B cell (primary cell): ENCODE measurements at regions not wholly inside any gene's neighbourhood (a gene's known extent, or its start where the extent isn't known, plus 50 kb on each side); places are given as distances from the start of the nearest gene placed in this dataset.

Experiments
- ATAC-seq: fragments of 200-7000 bp; cut with Tn5 transposase; one replicate; pipeline ENCODE4 v1.10.0; 2021; ENCODE audit warnings: low read depth, mild to moderate bottlenecking, moderate number of reproducible peaks, moderate library complexity
- CTCF ChIA-PET: fragments of 350-600 bp; sonication (Branson Sonifier 250); formaldehyde crosslinking; loops from one replicate; lab custom pipeline; 2021; ENCODE audit warnings: antibody characterized with exemption, inconsistent platforms; lab: Charles Lee
- POLR2A ChIA-PET: fragments of 350-600 bp; sonication (Branson Sonifier 250); formaldehyde crosslinking; loops from one replicate; lab custom pipeline; 2021; ENCODE audit warnings: antibody characterized with exemption; lab: Charles Lee
- DNase-seq: peaks from one replicate; pipeline ENCODE4 v3.0.0; 2013
- H2AFZ ChIP-seq: 2 replicates; pipeline ENCODE4 v1.6.1; 2012; ENCODE audit warnings: mild to moderate bottlenecking, low read depth, low read length; ENCODE audit not compliant: insufficient read depth, poor library complexity, severe bottlenecking
- H3K27ac ChIP-seq, 2 donors: 1 replicate in 1 of 2; 2 replicates in 1 of 2; pipeline ENCODE4 v1.5.1; 2012 to 2013; ENCODE audit warnings: low read length in 2 of 2, mild to moderate bottlenecking in 2 of 2, moderate library complexity in 1 of 2
- H3K27me3 ChIP-seq, 4 experiments: fragments of 200-600 bp in 1 of 4; sonication (generic) in 1 of 4; replicated peaks in 1 of 4; 1 replicate in 2 of 4; 2 replicates in 2 of 4; pipeline versions ENCODE4 v1.6.1 to v1.7.0; 2013 to 2016; ENCODE audit warnings: low read length in 3 of 4, mild to moderate bottlenecking in 2 of 4, mixed read lengths in 1 of 4, moderate library complexity in 1 of 4; ENCODE audit not compliant: insufficient read depth in 4 of 4, control insufficient read depth in 3 of 4; ENCODE audit errors: control extremely low read depth in 1 of 4
- H3K36me3 ChIP-seq, 2 experiments: replicated peaks in 1 of 2; 1 replicate in 1 of 2; 2 replicates in 1 of 2; pipeline versions ENCODE4 v1.6.1 to v1.7.1; 2013; ENCODE audit warnings: low read length in 1 of 2; ENCODE audit not compliant: insufficient read depth in 2 of 2, control insufficient read depth in 1 of 2; ENCODE audit errors: control extremely low read depth in 1 of 2, extremely low read depth in 1 of 2
- H3K4me1 ChIP-seq, 2 donors: fragments of 200-600 bp in 1 of 2; sonication (generic) in 1 of 2; 1 replicate in 1 of 2; 2 replicates in 1 of 2; pipeline versions ENCODE4 v1.5.1 to v1.6.1; 2013 to 2017; ENCODE audit warnings: low read length in 2 of 2; ENCODE audit not compliant: control insufficient read depth in 2 of 2, insufficient read depth in 2 of 2
- H3K4me2 ChIP-seq: replicated peaks from 2 replicates; pipeline ENCODE3; 2012; ENCODE audit warnings: mild to moderate bottlenecking, low read depth, low read length; ENCODE audit not compliant: poor library complexity, severe bottlenecking
- H3K4me3 ChIP-seq, 5 experiments: fragments of 200-600 bp in 1 of 5; sonication (generic) in 1 of 5; 1 replicate in 3 of 5; 2 replicates in 2 of 5; pipeline versions ENCODE4 v1.5.1 to v1.7.0; 2011 to 2016; ENCODE audit warnings: low read length in 4 of 5, mild to moderate bottlenecking in 4 of 5, low read depth in 2 of 5, control low read depth in 1 of 5, moderate library complexity in 1 of 5; ENCODE audit not compliant: insufficient read depth in 1 of 5; ENCODE audit errors: control extremely low read depth in 1 of 5, extremely low read depth in 1 of 5
- H3K79me2 ChIP-seq: fragments of 200-600 bp; sonication (generic); one replicate; pipeline ENCODE4 v1.6.0; 2016; ENCODE audit warnings: low read length; ENCODE audit not compliant: control insufficient read depth, insufficient read depth
- H3K9ac ChIP-seq: fragments of 200-600 bp; sonication (generic); 2 replicates; pipeline ENCODE4 v1.6.1; 2017; ENCODE audit warnings: mild to moderate bottlenecking, low read length, moderate library complexity
- H3K9me3 ChIP-seq, 3 donors: one replicate each; pipeline versions ENCODE4 v1.6.1 to v1.7.1; 2013; ENCODE audit warnings: low read length in 2 of 3; ENCODE audit not compliant: control insufficient read depth in 2 of 3, insufficient read depth in 1 of 3; ENCODE audit errors: control extremely low read depth in 1 of 3
- H4K20me1 ChIP-seq: 2 replicates; pipeline ENCODE4 v1.6.0; 2012; ENCODE audit warnings: mild to moderate bottlenecking, low read length; ENCODE audit not compliant: insufficient read depth, control insufficient read depth, poor library complexity, severe bottlenecking
- H3K27ac Mint-ChIP-seq: one replicate; pipeline ENCODE4 v1.8.0; 2021; ENCODE audit warnings: mixed read lengths
- H3K27me3 Mint-ChIP-seq: one replicate; pipeline ENCODE4 v1.8.0; 2021; ENCODE audit warnings: mixed read lengths
- H3K4me1 Mint-ChIP-seq: one replicate; pipeline ENCODE4 v1.8.0; 2021; ENCODE audit warnings: mixed read lengths
- H3K4me3 Mint-ChIP-seq: one replicate; pipeline ENCODE4 v1.8.0; 2021; ENCODE audit warnings: mixed read lengths
- H3K9me3 Mint-ChIP-seq: one replicate; pipeline ENCODE4 v1.8.0; 2022; ENCODE audit warnings: mixed read lengths; ENCODE audit not compliant: insufficient read depth
- EZH2 ChIP-seq: IDR thresholded peaks from 2 replicates; pipeline ENCODE4 v1.6.1; 2012; ENCODE audit warnings: borderline replicate concordance, low read depth, mild to moderate bottlenecking, moderate library complexity, low read length; ENCODE audit not compliant: insufficient read depth, poor library complexity, severe bottlenecking
- WGBS: methylation state at CpG from one replicate; pipeline ENCODE4 v1.1.5; 2013; ENCODE audit warnings: missing lambda C conversion rate; ENCODE audit not compliant: insufficient coverage; 5-methylcytosine and 5-hydroxymethylcytosine counted together
- intact Hi-C: fragments of 100-400 bp; cut with micrococcal nuclease; formaldehyde crosslinking; loops from one replicate; pipeline ENCODE4 v1.10.0; 2022
- TF ChIP-seq, protein P1 (sequence below): fragments of 200-600 bp; IDR thresholded peaks from one replicate; pipeline ENCODE4 v1.8.0; 2022; ENCODE audit warnings: antibody characterized with exemption, mild to moderate bottlenecking

DNA sequence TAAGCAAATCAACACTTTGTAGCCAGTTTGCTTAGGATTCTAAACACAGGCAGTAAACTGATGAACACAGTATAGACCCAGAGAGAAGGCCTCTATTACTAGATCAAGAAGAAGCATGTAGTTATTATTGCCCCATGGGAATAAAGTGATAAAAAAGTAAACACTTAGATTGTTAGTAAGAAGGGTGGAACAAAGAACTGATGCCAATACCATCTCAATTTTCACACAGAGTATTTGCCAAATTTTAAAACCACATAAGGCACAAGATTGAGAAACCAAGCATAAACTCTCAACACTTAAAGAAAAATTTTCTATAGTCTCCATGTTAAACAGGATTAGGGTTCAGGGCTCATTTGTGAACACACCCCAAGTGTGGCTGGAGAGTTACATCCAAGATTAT is 77.0 kb upstream of the SYT1 start:
- CTCF ChIA-PET, result no interaction called here
- Mint-ChIP-seq H3K27me3 (no peaks in the 10 kb centered on the region), H3K4me3 (no peak overlapping the region), H3K9me3 (no peaks in the 10 kb centered on the region), H3K27ac (no peak overlapping the region), H3K4me1 (no peaks in the 10 kb centered on the region)
- H4K20me1 ChIP-seq, result no peaks in the 10 kb centered on the region
- no peaks in the 10 kb centered on the region for H3K9me3 ChIP-seq
- TF ChIP-seq EZH2, result no peak
- TF ChIP-seq, protein P1, sequence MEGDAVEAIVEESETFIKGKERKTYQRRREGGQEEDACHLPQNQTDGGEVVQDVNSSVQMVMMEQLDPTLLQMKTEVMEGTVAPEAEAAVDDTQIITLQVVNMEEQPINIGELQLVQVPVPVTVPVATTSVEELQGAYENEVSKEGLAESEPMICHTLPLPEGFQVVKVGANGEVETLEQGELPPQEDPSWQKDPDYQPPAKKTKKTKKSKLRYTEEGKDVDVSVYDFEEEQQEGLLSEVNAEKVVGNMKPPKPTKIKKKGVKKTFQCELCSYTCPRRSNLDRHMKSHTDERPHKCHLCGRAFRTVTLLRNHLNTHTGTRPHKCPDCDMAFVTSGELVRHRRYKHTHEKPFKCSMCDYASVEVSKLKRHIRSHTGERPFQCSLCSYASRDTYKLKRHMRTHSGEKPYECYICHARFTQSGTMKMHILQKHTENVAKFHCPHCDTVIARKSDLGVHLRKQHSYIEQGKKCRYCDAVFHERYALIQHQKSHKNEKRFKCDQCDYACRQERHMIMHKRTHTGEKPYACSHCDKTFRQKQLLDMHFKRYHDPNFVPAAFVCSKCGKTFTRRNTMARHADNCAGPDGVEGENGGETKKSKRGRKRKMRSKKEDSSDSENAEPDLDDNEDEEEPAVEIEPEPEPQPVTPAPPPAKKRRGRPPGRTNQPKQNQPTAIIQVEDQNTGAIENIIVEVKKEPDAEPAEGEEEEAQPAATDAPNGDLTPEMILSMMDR, result no peak
- no peaks in the 10 kb centered on the region for H3K36me3 ChIP-seq
- no peak overlapping the region for H2AFZ ChIP-seq
- intact Hi-C loops, result no loop called here
- DNase-seq (no peak), ATAC-seq (no peak)
- H3K4me1 ChIP-seq, result no peaks in the 10 kb centered on the region
- H3K27ac ChIP-seq, result no peak overlapping the region
- POLR2A ChIA-PET, result no interaction called here
- H3K4me3 ChIP-seq, result no peak overlapping the region
- H3K9ac ChIP-seq, result no peak overlapping the region
- H3K79me2 ChIP-seq, result no peaks in the 10 kb centered on the region
- H3K27me3 ChIP-seq, result no peaks in the 10 kb centered on the region
- H3K4me2 ChIP-seq, result no peak overlapping the region

DNA sequence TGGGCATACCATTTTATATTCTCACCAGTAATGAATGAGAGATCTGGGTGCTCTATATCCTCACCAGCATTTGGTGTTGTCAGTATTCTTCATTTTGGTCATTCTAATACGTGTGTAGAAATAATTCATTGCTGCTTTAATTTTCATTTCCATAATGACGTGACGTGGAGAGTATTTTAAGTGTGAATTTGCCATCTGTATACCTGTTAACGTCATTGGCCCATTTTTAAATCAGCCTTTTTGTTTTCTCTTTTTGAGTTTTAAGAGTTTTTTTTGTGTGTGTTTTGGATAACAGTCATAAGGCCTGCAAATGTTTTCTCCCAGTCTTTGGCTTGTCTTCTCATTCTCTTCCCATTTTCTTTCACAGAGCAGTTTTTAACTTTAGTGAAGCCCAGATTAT is 74.4 kb upstream of the SYT1 start:
- H3K79me2 ChIP-seq, result no peaks in the 10 kb centered on the region
- DNase-seq, result no peak
- no peaks in the 10 kb centered on the region for H3K36me3 ChIP-seq
- H3K9me3 ChIP-seq, result no peaks in the 10 kb centered on the region
- H4K20me1 ChIP-seq, result no peaks in the 10 kb centered on the region
- no peak overlapping the region for H3K4me3 ChIP-seq
- WGBS, result no CpG with 5 or more reads among the region's 4 CpGs
- no peak overlapping the region for H3K27ac ChIP-seq
- ChIA-PET CTCF (no interaction called here), POLR2A (no interaction called here)
- no peak overlapping the region for H3K4me3 Mint-ChIP-seq
- no peaks in the 10 kb centered on the region for H3K9me3 Mint-ChIP-seq
- no peaks in the 10 kb centered on the region for H3K4me1 Mint-ChIP-seq
- H3K4me1 ChIP-seq, result no peaks in the 10 kb centered on the region
- no peak overlapping the region for H3K4me2 ChIP-seq
- no peaks in the 10 kb centered on the region for H3K27me3 Mint-ChIP-seq
- H3K27me3 ChIP-seq, result no peaks in the 10 kb centered on the region
- no peak for ATAC-seq
- H2AFZ ChIP-seq, result no peak overlapping the region
- H3K9ac ChIP-seq, result no peak overlapping the region
- TF ChIP-seq, protein P1, result no peak
- TF ChIP-seq EZH2, result no peak
- intact Hi-C loops, result no loop called here
- H3K27ac Mint-ChIP-seq, result no peak overlapping the region
